MM.1S (cell line): ENCODE measurements at regions not wholly inside any gene's neighbourhood (a gene's known extent, or its start where the extent isn't known, plus 50 kb on each side); places are given as distances from the start of the nearest gene placed in this dataset.
"Not testable (repeated sequence)": the region's sequence is repeated elsewhere in the genome, so short reads cannot be mapped to it uniquely, and the experiment has no call there.

Experiments
- DNase-seq: peaks from one replicate; pipeline ENCODE4 v3.0.0-alpha.2; 2015
- H2AFZ ChIP-seq: fragments of 300-600 bp; sonication (generic); 2 replicates; pipeline ENCODE4 v1.6.0; 2016; ENCODE audit warnings: antibody characterized with exemption, low read length
- H3F3A ChIP-seq: fragments of 300-600 bp; sonication (generic); 2 replicates; pipeline ENCODE4 v1.6.1; 2016; ENCODE audit warnings: mild to moderate bottlenecking, antibody characterized with exemption, low read length, moderate library complexity, mixed read lengths; ENCODE audit not compliant: insufficient read depth
- H3K27ac ChIP-seq: fragments of 300-600 bp; sonication (generic); 2 replicates; pipeline ENCODE4 v1.5.1; 2016; ENCODE audit warnings: mild to moderate bottlenecking, low read length
- H3K27me3 ChIP-seq: fragments of 300-600 bp; sonication (generic); replicated peaks from 2 replicates; pipeline ENCODE4 v1.6.0; 2016; ENCODE audit warnings: low read length; ENCODE audit not compliant: insufficient read depth
- H3K36me3 ChIP-seq: fragments of 300-600 bp; sonication (generic); replicated peaks from 2 replicates; pipeline ENCODE4 v1.6.1; 2016; ENCODE audit warnings: mild to moderate bottlenecking, low read length, mixed read lengths; ENCODE audit not compliant: insufficient read depth
- H3K4me1 ChIP-seq: fragments of 300-600 bp; sonication (generic); 2 replicates; pipeline ENCODE4 v1.6.1; 2016; ENCODE audit warnings: low read length, mixed read lengths
- H3K4me2 ChIP-seq: fragments of 300-600 bp; sonication (generic); 2 replicates; pipeline ENCODE4 v1.6.0; 2016; ENCODE audit warnings: low read depth, low read length
- H3K4me3 ChIP-seq: fragments of 300-600 bp; sonication (generic); 2 replicates; pipeline ENCODE4 v1.5.1; 2016; ENCODE audit warnings: low read length, mixed read lengths
- H3K79me2 ChIP-seq: fragments of 300-600 bp; sonication (generic); 2 replicates; pipeline ENCODE4 v1.6.1; 2016; ENCODE audit warnings: mixed run types, low read length, mixed read lengths
- H3K9ac ChIP-seq: fragments of 300-600 bp; sonication (generic); 2 replicates; pipeline ENCODE4 v1.6.1; 2016; ENCODE audit warnings: low read length, mixed read lengths
- H3K9me2 ChIP-seq: fragments of 300-600 bp; sonication (generic); replicated peaks from 2 replicates; pipeline ENCODE4 v1.6.1; 2016; ENCODE audit warnings: mild to moderate bottlenecking, low read length, mixed read lengths; ENCODE audit not compliant: insufficient read depth
- H3K9me3 ChIP-seq: fragments of 300-600 bp; sonication (generic); replicated peaks from 2 replicates; pipeline ENCODE4 v1.6.1; 2016; ENCODE audit warnings: mild to moderate bottlenecking, low read length, mixed read lengths; ENCODE audit not compliant: insufficient read depth
- H4K20me1 ChIP-seq: fragments of 300-600 bp; sonication (generic); 2 replicates; pipeline ENCODE4 v1.6.1; 2016; ENCODE audit warnings: mild to moderate bottlenecking, low read length, moderate library complexity, mixed read lengths; ENCODE audit not compliant: insufficient read depth
- CTCF ChIP-seq: fragments of 300-600 bp; sonication (generic); IDR thresholded peaks from 2 replicates; pipeline ENCODE4 v1.5.1; 2016; ENCODE audit warnings: antibody characterized with exemption, low read length, mixed read lengths
- EZH2 ChIP-seq: fragments of 300-600 bp; sonication (generic); optimal IDR thresholded peaks from 2 replicates; pipeline ENCODE3; 2017; ENCODE audit warnings: low read depth, mild to moderate bottlenecking, antibody characterized with exemption, low read length, mixed read lengths
- EZH2phosphoT487 ChIP-seq: fragments of 300-600 bp; sonication (generic); IDR thresholded peaks from 2 replicates; pipeline ENCODE4 v1.6.1; 2018; ENCODE audit warnings: antibody characterized with exemption, low read length

GRCh38 chr13:55159765-55160164, 1981.0 kb upstream of the PRR20A start:
- no peaks in the 10 kb centered on the region for H3K79me2 ChIP-seq
- no peaks in the 10 kb centered on the region for H3K9me2 ChIP-seq
- H3K9ac ChIP-seq = no peak overlapping the region
- no peaks in the 10 kb centered on the region for H3K27me3 ChIP-seq
- no peaks in the 10 kb centered on the region for H3K9me3 ChIP-seq
- no peak overlapping the region for H3K27ac ChIP-seq
- no peak for DNase-seq
- H3F3A ChIP-seq = no peaks in the 10 kb centered on the region
- no peak overlapping the region for H3K4me2 ChIP-seq
- no peaks in the 10 kb centered on the region for H4K20me1 ChIP-seq
- TF ChIP-seq EZH2phosphoT487 (no peak), CTCF (no peak)
- H3K4me1 ChIP-seq = no peaks in the 10 kb centered on the region
- no peaks in the 10 kb centered on the region for H3K36me3 ChIP-seq
- H3K4me3 ChIP-seq = no peak overlapping the region
- no peak overlapping the region for H2AFZ ChIP-seq

- DNase-seq = no peak
- Histone ChIP-seq H3K36me3 (no peaks in the 10 kb centered on the region), H3F3A (no peaks in the 10 kb centered on the region), H3K9me2 (no peaks in the 10 kb centered on the region), H3K4me3 (no peak overlapping the region), H3K79me2 (no peaks in the 10 kb centered on the region), H2AFZ (no peak overlapping the region), H3K27me3 (no peaks in the 10 kb centered on the region), H3K4me2 (no peak overlapping the region), H4K20me1 (no peaks in the 10 kb centered on the region), H3K9ac (no peak overlapping the region), H3K27ac (no peak overlapping the region), H3K9me3 (no peaks in the 10 kb centered on the region), H3K4me1 (no peaks in the 10 kb centered on the region)
- TF ChIP-seq CTCF (no peak), EZH2 (no peak), EZH2phosphoT487 (no peak)
Observed at GRCh38 chr13:55160867-55161266, 1979.9 kb upstream of the PRR20A start.

GRCh38 chr13:55178582-55178981, 1962.1 kb upstream of the PRR20A start:
- H3K9me2 ChIP-seq, H3K27me3 ChIP-seq, H2AFZ ChIP-seq, H4K20me1 ChIP-seq, H3K4me3 ChIP-seq, H3K9ac ChIP-seq, H3F3A ChIP-seq, H3K27ac ChIP-seq, H3K9me3 ChIP-seq, H3K4me1 ChIP-seq, H3K36me3 ChIP-seq, H3K79me2 ChIP-seq, H3K4me2 ChIP-seq, DNase-seq: not testable (repeated sequence)

GRCh38 chr13:55190996-55191395, 1949.7 kb upstream of the PRR20A start:
- Histone ChIP-seq H3K4me1 (no peaks in the 10 kb centered on the region), H3K27ac (no peak overlapping the region), H3K36me3 (no peaks in the 10 kb centered on the region), H4K20me1 (no peaks in the 10 kb centered on the region), H3K27me3 (no peaks in the 10 kb centered on the region), H3K9ac (no peak overlapping the region), H3K4me3 (no peak overlapping the region), H2AFZ (no peak overlapping the region), H3K9me3 (no peaks in the 10 kb centered on the region), H3F3A (no peaks in the 10 kb centered on the region), H3K9me2 (no peaks in the 10 kb centered on the region), H3K4me2 (no peak overlapping the region), H3K79me2 (no peaks in the 10 kb centered on the region)
- no peak for TF ChIP-seq EZH2phosphoT487
- TF ChIP-seq CTCF = no peak
- no peak for TF ChIP-seq EZH2
- DNase-seq = no peak
